22Rv1 (cell line): ENCODE measurements at regions not wholly inside any gene's neighbourhood (a gene's known extent, or its start where the extent isn't known, plus 50 kb on each side); places are given as distances from the start of the nearest gene placed in this dataset.

Source experiments
- H3K27ac ChIP-seq: fragments of 450-650 bp; 2 replicates; pipeline ENCODE4 v1.5.1; 2017
- CTCF ChIP-seq: fragments of 450-650 bp; IDR thresholded peaks from 2 replicates; pipeline ENCODE4 v1.5.1; 2017; ENCODE audit warnings: mild to moderate bottlenecking
- ZFX ChIP-seq: fragments of 450-650 bp; IDR thresholded peaks from 2 replicates; pipeline ENCODE4 v1.6.1; 2017; ENCODE audit warnings: antibody characterized with exemption, borderline replicate concordance

GRCh38 chr10:124205432-124205831 lies 112.0 kb upstream of the CHST15 start:
- H3K27ac ChIP-seq, result no peak overlapping the region
- TF ChIP-seq CTCF (no peak), ZFX (no peak)

GRCh38 chr10:124204726-124205125 lies 111.3 kb upstream of the CHST15 start:
- TF ChIP-seq ZFX (no peak), CTCF (no peak)

GRCh38 chr10:124200011-124200410 lies 106.6 kb upstream of the CHST15 start:
- no peak for TF ChIP-seq ZFX
- no peak for TF ChIP-seq CTCF
- no peak overlapping the region for H3K27ac ChIP-seq

More at GRCh38 chr10:124204726-124205125, 111.3 kb upstream of the CHST15 start:
- no peak overlapping the region for H3K27ac ChIP-seq

GRCh38 chr10:124198871-124199270 lies 105.5 kb upstream of the CHST15 start:
- no peak overlapping the region for H3K27ac ChIP-seq
- TF ChIP-seq ZFX (no peak), CTCF (no peak)

GRCh38 chr10:124198125-124198501 lies 104.7 kb upstream of the CHST15 start:
- H3K27ac ChIP-seq, result no peak overlapping the region
- TF ChIP-seq CTCF (no peak), ZFX (no peak)

GRCh38 chr10:124197371-124198124 lies 104.2 kb upstream of the CHST15 start:
- no peak for TF ChIP-seq ZFX
- no peak for TF ChIP-seq CTCF
- H3K27ac ChIP-seq, result no peak overlapping the region

GRCh38 chr10:124196659-124197058 lies 103.3 kb upstream of the CHST15 start:
- no peak overlapping the region for H3K27ac ChIP-seq
- TF ChIP-seq ZFX, result no peak
- no peak for TF ChIP-seq CTCF
